ENCODE measurements at regions not wholly inside any gene's neighbourhood (a gene's known extent, or its start where the extent isn't known, plus 50 kb on each side); places are given as distances from the start of the nearest gene placed in this dataset.
A peak's percentile ranks its signal among the peaks of the same experiment; 100 is the strongest.

DNA sequence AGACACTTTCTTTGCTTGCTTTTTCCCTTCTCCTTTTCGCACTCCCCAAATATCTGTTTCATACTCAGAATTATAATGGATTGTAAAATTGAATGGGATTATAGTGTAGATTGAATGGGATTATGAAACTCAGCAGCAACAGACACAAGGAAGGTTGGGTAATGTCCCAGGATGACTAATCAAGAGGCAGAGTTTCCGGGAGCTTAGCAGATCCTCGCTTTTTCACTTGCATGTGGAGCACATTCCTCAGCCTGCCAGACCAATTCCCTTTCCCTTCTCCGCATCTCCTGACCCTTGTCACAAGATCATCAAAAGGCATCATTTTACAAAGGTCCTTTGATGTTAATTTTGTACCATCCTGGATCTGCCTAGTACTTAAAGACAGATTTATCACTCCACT, 55.1 kb upstream of the SLC1A1 start:
- DNase-seq (ENCODE audit: low spot score) = peak; percentile 8

DNA sequence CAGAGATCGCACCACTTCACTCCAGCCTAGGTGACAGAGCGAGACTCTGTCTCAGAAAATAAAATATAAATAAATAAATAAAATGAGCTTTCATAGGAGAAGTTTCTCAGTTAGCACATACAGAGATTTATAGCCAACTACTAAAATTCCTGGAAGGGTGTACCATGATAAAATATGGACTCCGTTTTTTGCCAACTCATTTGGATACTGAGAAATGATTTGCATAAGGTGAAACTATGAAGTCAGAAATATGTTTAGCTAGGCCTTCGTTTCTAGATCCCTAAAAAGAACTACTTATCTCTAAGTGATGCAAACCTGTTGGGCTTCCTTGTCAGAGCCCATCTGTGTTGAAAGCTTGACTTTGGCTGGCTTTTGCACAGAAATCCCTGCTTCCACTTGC, 56.9 kb upstream of the SLC1A1 start:
- DNase-seq (ENCODE audit: low spot score) = no peak

- no peak for DNase-seq (ENCODE audit: low spot score)
Observed at GRCh38 chr9:4430432-4431261, 59.6 kb upstream of the SLC1A1 start.

- DNase-seq (ENCODE audit: low spot score) = no peak
Observed at GRCh38 chr9:4425319-4426045, 64.8 kb upstream of the SLC1A1 start.

DNA sequence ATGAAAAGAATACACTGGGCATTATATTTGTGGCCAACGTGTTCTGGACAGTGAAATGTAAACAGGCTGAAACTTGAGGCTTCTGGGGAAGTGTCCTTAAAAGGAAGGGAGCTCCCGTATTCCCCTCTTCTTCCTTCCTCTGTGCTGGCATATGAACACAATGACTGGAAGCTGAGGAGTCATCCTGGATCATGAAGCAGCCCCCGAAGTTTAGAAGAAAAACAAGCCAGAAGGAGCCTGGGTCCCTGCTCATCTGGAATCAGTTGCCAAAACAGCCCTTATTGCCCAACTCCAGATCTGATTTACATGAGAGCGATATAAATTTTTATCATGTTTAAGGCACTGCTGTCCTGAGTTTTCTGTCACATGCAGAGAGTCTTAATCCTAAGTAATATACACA, 65.4 kb upstream of the SLC1A1 start:
- no peak for DNase-seq (ENCODE audit: low spot score)

DNA sequence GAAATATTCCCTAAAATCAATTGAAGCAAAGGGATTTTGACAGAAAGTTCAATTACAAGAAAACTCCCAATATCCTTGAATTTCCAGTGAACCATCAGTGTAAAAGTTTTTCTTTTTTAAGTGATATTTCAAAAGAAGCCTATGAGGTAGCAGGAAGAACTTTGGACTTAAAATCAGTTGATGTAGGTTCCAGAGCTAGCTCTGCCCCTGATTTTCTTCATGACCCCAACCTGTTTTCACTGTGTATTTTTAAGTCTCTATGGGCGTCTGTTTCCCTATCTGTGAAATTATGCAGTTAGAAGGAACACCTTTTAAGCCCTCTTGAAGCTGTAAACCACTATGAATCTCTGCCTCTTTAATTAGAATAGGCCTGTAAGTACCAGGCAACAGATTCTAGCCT, 66.2 kb upstream of the SLC1A1 start:
- DNase-seq (ENCODE audit: low spot score) = no peak

DNA sequence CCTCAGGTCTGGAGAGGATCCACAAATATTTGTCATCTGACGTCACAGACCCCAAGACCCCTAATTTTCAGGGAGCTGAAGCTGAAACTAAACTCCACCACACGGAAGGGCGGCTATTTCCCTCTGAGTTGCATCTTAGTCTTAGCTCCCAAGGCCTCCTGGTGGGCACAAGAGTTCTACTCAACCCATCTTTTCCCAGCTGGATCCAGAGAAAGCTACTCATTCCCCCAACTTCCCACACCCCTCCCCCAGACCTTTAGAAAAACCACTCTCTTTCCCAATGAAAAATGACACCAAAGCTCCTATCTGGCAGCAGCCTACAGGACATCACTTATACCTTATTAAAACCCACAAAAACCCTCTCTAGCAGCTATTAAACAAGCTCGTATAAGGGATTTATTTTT, 67.1 kb upstream of the SLC1A1 start:
- no peak for DNase-seq (ENCODE audit: low spot score)

DNA sequence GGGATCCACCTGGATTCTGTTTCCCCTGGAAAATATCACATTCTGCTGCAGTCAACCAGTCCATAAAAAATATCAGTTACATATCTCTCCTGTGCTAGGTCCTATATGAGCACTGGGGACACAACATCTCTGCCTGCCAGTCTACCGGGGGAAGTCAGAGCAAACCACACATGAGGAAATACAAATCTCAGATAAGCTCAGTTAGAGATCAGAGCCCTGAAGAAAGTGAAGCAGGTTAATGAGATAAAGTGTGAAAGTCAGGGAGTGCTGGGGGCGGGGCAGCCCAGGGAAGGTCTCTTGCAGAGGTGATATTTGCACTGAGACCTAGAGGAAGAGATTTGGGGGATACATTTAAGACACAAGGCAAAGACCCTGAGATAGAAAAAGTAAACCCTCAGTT, 67.8 kb upstream of the SLC1A1 start:
- no peak for DNase-seq (ENCODE audit: low spot score)

- no peak for DNase-seq (ENCODE audit: low spot score)
Observed at GRCh38 chr9:4421847-4422246, 68.4 kb upstream of the SLC1A1 start.

- no peak for DNase-seq (ENCODE audit: low spot score)
Observed at GRCh38 chr9:4420351-4420750, 69.9 kb upstream of the SLC1A1 start.

DNA sequence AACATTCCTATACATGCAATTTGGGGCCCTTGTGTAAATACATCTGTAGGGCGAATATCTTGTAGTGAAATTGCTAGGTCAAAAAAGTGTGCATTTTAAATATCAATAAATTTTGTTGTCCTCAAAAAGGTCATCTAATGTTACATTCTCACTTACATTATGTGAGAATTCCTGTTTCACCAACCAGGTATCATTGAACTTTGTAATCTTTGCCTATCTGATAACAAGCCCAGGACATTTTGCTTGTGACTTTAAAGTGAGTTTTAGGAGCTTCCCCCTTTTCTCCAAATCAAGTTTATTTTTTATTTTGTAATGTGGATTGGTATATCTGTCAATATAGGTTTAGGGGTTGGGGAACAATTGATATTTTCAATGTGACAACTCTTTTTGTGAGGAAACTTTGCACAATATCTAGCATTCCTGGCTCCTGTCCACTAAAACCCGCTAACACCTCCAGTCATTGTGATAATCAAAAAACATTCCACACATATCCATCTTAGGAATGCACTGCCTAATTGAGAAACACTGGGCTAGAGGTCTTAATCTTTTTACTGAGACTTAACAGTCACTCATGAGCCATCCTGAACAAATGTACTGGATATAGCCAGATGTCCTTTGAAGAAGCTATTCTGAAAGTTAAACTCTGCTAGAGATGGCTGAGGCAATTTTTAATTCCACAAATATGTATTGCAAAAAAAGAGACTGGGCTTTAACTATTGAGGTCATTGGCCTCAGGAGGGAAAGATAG, 72.5 kb upstream of the SLC1A1 start:
- DNase-seq (ENCODE audit: low spot score) = no peak

DNA sequence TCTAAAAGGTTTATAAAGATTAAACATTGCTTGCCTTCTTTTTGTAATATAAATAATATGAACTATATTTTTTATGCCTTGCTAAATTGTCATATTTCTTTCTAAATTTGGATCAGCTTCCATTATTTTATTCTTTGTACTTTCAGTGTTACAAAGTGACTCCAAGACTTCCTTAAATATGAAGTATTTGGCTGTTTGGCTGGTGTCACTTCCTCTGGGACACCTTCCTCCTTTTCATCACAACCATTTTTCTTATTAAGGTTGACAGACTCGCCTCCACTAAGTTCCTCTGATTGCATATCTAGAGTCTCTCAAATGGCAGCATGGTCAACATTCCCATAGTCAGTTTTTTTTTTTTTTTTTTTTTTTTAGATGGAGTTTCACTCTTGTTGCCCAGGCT, 73.8 kb upstream of the SLC1A1 start:
- no peak for DNase-seq (ENCODE audit: low spot score)

DNA sequence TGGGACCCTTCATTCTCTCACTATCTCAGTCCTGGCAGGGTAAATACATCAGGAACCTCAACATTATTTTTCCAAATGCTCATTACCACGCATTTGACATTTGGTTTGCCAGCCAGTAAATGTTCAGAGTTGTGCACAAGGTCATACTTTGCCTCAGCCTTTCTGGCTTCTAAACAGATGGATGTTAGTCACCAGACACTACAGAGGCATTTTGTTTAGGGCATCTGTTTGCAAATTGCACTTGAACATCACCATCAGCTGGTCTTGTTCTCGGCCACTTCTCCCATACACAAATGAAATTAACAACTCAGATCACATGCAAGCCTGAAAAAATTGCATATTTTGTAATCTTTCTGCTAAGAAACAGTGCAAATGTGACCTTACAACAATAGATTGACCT, 75.0 kb upstream of the SLC1A1 start:
- DNase-seq (ENCODE audit: low spot score) = no peak

- DNase-seq (ENCODE audit: low spot score) = no peak
Observed at GRCh38 chr9:4413856-4414255, 76.4 kb upstream of the SLC1A1 start.

DNA sequence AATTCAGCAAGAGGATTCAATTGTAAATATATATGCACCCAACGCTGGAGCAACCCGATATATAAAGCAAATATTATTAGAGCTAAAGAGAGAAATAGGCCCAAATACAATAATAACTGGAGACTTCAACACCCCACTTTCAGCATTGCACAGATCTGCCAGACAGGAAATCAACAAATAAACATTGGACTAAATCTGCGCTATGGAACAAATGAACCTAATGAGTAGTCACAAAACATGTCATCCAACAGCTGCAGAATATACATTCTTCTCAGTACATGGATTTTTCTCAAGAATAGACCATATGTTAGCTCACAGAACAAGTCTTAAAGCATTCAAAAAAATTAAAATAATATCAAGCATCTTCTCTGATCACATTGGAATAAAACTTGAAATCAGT, 86.1 kb upstream of the SLC1A1 start:
- no peak for DNase-seq (ENCODE audit: low spot score)

DNA sequence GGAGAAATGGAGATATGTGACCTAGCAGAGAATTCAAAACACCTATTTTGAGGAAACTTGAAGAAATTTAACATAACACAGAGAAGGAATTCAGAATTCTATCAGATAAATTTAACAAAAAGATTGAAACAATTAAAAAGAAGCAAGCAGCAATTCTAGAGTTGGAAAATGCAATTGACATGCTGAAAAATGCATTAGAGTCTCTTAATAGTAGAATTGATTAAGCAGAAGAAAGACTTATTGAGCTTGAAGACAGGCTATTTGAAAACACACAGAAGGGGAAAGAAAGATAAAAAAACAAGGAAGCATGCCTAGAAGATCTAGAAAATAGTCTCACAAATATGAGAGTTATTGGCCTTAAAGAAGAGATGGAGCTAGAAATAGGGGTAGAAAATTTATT, 87.8 kb upstream of the SLC1A1 start:
- DNase-seq (ENCODE audit: low spot score) = no peak

- DNase-seq (ENCODE audit: low spot score) = no peak
Observed at GRCh38 chr9:4400731-4401130, 89.5 kb upstream of the SLC1A1 start.

DNA sequence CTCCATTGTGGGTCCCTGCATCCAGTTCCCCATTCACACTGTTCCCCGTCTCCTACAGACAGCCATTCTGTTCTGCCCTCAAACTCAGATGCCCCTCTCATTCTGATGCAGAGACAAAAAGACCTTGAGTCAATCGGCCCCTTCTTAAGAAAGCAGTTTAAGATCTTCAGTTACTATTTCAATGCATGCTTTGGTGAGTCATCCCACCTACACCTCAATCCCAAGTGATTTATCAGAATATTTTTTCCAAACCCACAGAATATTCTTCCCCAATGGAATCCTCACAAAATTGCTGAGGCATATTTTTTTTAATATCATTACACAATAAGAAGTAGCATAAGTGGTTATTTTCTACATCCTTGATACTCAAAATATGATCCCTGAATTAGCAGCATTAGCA, 92.4 kb upstream of the SLC1A1 start:
- DNase-seq (ENCODE audit: low spot score) = no peak

- no peak for DNase-seq (ENCODE audit: low spot score)
Observed at GRCh38 chr9:4393806-4394523, 94.1 kb upstream of the GLIS3 start.

- no peak for DNase-seq (ENCODE audit: low spot score)
Observed at GRCh38 chr9:4389755-4390154, 89.9 kb upstream of the GLIS3 start.

GRCh38 chr9:4389003-4389402, 89.1 kb upstream of the GLIS3 start:
- DNase-seq (ENCODE audit: low spot score) = no peak

DNA sequence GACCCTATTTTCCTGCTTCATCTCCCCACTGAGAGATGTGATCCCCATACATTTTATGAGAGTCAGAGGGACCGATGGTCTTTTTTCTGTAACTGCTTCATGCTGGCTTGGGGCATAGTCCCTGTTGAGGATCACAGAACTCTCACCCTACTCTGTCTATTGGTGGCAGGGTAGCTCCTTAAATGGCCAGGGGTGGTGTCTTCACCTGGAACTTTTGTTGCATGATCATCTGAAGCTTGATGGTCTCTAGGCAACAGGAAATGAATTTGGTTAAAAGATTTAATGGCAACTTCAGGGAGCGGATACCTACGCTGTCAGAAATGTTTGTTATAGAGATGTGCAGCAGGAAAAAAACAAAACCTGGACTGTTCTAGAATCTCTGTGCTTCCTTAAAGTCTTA, 87.0 kb upstream of the GLIS3 start:
- no peak for DNase-seq (ENCODE audit: low spot score)
